GM12878 (cell line): ENCODE measurements at regions not wholly inside any gene's neighbourhood (a gene's known extent, or its start where the extent isn't known, plus 50 kb on each side); places are given as distances from the start of the nearest gene placed in this dataset.

Source experiments
- ASH2L ChIP-seq: fragments of 300-600, 200-600 bp; sonication (generic); IDR thresholded peaks from 2 replicates; pipeline ENCODE4 v1.6.1; 2017; ENCODE audit warnings: low read depth, mild to moderate bottlenecking, borderline replicate concordance
- FOXK2 ChIP-seq: fragments of 450-650 bp; IDR thresholded peaks from 2 replicates; pipeline ENCODE4 v1.6.1; 2017; ENCODE audit warnings: mild to moderate bottlenecking, moderate library complexity
- MEF2B ChIP-seq: fragments of 450-650 bp; IDR thresholded peaks from 2 replicates; pipeline ENCODE4 v1.6.1; 2018; ENCODE audit warnings: mild to moderate bottlenecking, moderate library complexity; ENCODE audit not compliant: partially characterized antibody, poor library complexity, severe bottlenecking
- MYC ChIP-seq: IDR thresholded peaks from 2 replicates; pipeline ENCODE4 v1.6.1; 2011; ENCODE audit warnings: mild to moderate bottlenecking, low read length, moderate library complexity, inconsistent platforms; ENCODE audit not compliant: insufficient read depth, insufficient replicate concordance, insufficient read length, severe bottlenecking
- NR2C2 ChIP-seq: IDR thresholded peaks from 2 replicates; pipeline ENCODE4 v1.6.1; 2011; ENCODE audit warnings: borderline replicate concordance, low read depth; ENCODE audit not compliant: control insufficient read depth, insufficient read length
- PAX5 ChIP-seq: IDR thresholded peaks from 2 replicates; pipeline ENCODE4 v1.6.1; 2011; ENCODE audit warnings: low read depth, low read length, borderline replicate concordance
- SIX5 ChIP-seq: IDR thresholded peaks from 2 replicates; pipeline ENCODE4 v1.6.1; 2011; ENCODE audit warnings: mild to moderate bottlenecking, low read depth, low read length, moderate library complexity; ENCODE audit not compliant: severe bottlenecking
- TCF3 ChIP-seq: IDR thresholded peaks from 2 replicates; pipeline ENCODE4 v1.6.1; 2012; ENCODE audit warnings: low read depth, mild to moderate bottlenecking, low read length, borderline replicate concordance; ENCODE audit not compliant: insufficient read depth
- YBX1 ChIP-seq: fragments of 450-650 bp; IDR thresholded peaks from 2 replicates; pipeline ENCODE4 v1.6.1; 2016; ENCODE audit warnings: antibody characterized with exemption
- ZBTB33 ChIP-seq: fragments of 450-650 bp; IDR thresholded peaks from 2 replicates; pipeline ENCODE4 v1.6.1; 2017; ENCODE audit warnings: mild to moderate bottlenecking
- ZBTB4 ChIP-seq: fragments of 450-650 bp; formaldehyde crosslinking; IDR thresholded peaks from 2 replicates; pipeline ENCODE4 v1.4.0; 2022; ENCODE audit warnings: mild to moderate bottlenecking, moderate library complexity

- no peak for TF ChIP-seq TCF3
- TF ChIP-seq NR2C2 = no peak
- TF ChIP-seq ZBTB4 = no peak
- no peak for TF ChIP-seq ZBTB33
- TF ChIP-seq SIX5 = no peak
- TF ChIP-seq MEF2B = no peak
- TF ChIP-seq ASH2L = no peak
- no peak for TF ChIP-seq MYC
- no peak for TF ChIP-seq PAX5
- no peak for TF ChIP-seq FOXK2
- TF ChIP-seq YBX1 = no peak
Observed at GRCh38 chr7:131154380-131154779, 173.3 kb upstream of the MKLN1 start (continued).
